AML-193 (cell line): ENCODE measurements at regions not wholly inside any gene's neighbourhood (a gene's known extent, or its start where the extent isn't known, plus 50 kb on each side); places are given as distances from the start of the nearest gene placed in this dataset.
"Not testable (repeated sequence)": the region's sequence is repeated elsewhere in the genome, so short reads cannot be mapped to it uniquely, and the experiment has no call there.

Experiments
- DNase-seq, 2 experiments: peaks; one replicate each; lab custom pipeline; 2025; lab: John Stamatoyannopoulos, UW

GRCh38 chr3:187540847-187541246, 129.3 kb downstream of the SST start:
- no peak for DNase-seq

DNA sequence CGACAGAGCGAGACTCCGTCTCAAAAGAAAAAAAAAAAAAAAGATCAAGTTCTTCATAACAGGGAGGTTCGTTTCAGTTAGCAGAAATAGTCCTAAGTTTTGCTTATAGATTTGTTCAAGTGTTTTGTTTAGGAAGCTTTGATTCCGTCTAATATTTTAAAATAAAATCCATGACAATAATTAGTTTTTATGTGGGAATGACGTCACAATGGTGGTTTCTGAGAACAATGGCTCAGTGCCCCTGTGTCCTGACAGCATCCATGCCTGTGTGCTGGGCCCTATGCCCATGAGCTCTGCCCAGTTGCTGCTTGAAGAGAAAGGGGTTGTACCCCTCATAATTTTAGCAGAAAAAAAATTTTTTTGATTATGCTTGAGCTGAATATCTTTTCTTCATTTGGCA, 134.0 kb downstream of the SST start:
- DNase-seq: no peak

DNA sequence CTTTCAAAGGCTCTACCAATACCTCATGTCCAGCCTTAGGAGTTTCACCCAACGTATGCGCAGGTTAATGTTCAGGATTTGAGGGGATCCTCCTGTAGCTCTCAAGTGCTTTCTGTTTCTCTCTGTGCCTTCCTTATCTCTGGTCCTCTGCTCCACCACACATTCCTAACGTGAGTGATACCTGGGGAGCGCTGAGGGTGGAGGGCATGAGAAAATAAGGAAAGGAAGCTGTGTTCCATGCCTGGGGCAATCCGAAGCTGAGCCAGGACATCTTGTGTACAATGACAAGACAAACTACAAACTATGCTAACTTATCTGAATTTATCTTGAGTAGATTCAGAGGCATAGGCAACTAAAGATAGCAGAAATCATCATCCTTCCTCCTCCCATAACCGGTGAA, 136.4 kb downstream of the SST start:
- DNase-seq: no peak

DNA sequence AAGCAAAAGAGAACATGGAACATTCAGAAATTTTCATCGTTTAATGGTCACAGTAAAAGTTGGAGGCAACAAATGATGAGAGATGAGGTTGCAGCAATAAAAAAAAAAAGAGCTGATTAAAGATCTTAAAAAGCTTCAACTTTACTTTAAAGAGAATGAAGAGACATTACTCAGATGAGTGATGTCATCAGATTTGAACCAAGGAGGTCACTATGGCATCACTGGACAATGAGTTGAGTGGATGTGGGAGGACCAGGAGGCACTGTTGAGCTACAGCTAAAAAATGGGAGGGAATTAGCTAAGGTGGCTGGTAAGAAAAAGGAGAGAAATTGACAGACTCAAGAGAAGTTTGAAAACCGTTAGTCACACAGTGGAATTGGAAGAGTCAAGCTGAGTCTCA, 138.4 kb downstream of the SST start:
- DNase-seq: no peak

DNA sequence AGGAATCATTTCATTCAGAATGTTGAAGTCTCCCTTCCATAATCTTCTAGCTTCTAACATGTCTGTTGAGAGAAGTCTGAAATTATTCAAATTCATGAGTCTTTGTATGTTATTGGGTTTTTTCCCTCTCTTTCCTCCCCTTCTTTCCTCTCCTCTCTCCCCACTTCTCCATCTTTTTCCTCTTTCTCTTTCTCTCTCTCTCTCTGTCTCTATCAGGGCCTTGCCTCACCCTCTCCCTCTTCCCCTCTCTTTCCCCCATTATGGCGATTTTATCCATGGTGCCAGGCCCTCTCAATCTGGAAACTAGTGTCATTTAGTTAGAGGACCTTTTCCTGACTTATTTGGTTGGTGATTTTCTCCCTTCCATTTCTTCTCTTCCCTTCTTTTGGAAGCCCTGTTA, 147.3 kb downstream of the SST start:
- DNase-seq: no peak

DNA sequence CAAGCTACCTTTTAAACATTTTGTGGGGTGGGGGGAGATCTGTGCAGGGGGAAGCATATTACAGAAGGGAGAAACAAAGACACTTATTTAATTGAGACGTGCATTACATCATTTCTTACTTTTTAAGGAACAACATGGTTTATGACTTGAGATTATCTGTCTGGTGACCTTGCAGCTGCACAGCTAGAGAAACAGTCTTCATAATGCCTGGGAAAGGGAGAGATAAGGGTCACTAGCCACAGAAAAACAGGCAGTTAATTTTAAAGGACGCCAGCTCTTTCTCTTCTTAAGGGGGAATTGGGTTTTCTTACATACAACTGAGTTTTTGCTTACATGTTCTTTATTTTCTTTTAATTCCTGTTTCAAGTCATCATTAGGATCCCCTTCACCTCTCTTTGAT, 147.9 kb downstream of the SST start:
- no peak for DNase-seq

- no peak for DNase-seq
Measured at GRCh38 chr3:187521546-187521945, 148.6 kb downstream of the SST start.

- DNase-seq: no peak
Measured at GRCh38 chr3:187520027-187520945, 149.9 kb downstream of the SST start.

GRCh38 chr3:187519428-187519890, 150.7 kb downstream of the SST start:
- no peak for DNase-seq

DNA sequence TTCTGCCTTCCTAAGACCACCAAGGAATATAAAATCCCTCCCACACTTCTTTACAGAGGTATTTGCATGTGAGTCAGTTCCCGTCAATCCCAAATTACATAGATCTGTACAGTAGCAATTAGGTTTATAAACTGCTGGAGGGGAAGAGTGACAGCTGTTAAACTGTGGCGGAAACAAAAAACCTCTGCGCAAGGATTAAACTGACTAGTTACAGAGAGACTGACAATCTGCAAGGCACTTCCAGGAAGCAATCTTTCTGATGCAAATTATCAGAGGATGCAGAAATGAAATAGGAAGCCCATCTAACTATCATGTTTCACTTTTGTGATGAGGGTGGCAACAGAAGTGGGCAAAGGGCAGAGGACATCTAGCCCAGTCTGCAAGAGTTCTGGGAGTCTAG, 150.4 kb downstream of the RTP4 start:
- no peak for DNase-seq

DNA sequence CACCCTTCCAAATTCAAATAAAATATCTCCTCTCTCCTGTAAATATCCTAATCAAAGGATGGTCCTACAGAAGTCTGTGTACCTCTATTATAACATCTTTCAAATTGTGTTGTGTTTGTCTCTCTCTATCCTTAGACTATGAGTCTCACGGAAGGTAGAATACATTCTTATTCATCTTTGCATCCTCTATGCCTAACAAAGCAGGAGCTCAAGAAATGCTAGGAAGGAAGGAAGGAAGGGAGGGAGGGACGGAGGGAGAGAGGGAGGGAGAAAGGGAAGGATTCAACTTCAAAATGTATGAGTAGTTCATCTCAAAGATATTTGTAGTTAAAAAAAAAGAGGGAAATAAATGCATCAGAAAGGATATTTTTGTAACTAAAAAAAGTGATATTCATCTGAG, 150.0 kb downstream of the RTP4 start:
- DNase-seq: no peak

- no peak for DNase-seq
Measured at GRCh38 chr3:187516446-187517185, 148.4 kb downstream of the RTP4 start.

GRCh38 chr3:187507905-187508304, 139.7 kb downstream of the RTP4 start:
- DNase-seq: no peak

DNA sequence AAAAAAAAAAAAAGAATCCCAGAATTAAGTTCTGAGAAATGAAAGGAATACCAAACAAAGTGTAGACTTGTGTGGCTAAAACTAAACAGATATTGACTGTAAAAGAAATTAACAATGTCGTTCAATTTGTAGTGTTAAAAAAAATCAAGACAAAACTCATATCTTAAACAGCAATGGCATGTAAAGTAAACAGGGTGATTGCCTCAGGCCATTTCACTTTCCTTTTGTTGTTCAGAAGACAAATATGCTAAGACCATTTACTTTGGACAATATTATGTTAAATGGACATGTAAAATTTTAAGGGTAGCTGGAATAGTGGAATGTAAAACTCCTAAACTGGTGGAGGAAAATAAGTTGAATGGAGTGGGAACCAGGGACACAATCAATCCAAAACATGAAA, 139.1 kb downstream of the RTP4 start:
- no peak for DNase-seq

- DNase-seq: no peak
Measured at GRCh38 chr3:187504435-187504834, 136.2 kb downstream of the RTP4 start.

- no peak for DNase-seq
Measured at GRCh38 chr3:187498211-187498724, 130.1 kb downstream of the RTP4 start.

GRCh38 chr3:187497052-187497451, 128.9 kb downstream of the RTP4 start:
- DNase-seq: no peak

DNA sequence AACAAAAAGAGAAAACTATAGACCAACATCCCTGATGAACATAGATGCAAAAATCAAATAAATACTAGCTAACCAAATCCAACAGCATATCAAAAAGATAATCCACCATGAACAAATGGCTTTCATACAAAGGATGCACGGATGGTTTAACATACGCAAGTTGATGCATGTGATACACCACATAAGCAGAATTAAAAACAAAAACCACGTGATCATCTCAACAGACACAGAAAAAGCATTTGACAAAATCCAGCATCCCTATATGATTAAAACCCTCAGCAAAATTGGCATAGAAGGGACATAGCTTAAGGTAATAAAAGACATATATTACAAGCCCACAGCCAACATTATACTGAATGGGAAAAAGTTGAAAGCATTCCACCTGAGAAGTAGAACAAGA, 125.9 kb downstream of the RTP4 start:
- not testable (repeated sequence) for DNase-seq

- DNase-seq: no peak
Measured at GRCh38 chr3:187491371-187491770, 123.2 kb downstream of the RTP4 start.

- no peak for DNase-seq
Measured at GRCh38 chr3:187490366-187490765, 122.2 kb downstream of the RTP4 start.

DNA sequence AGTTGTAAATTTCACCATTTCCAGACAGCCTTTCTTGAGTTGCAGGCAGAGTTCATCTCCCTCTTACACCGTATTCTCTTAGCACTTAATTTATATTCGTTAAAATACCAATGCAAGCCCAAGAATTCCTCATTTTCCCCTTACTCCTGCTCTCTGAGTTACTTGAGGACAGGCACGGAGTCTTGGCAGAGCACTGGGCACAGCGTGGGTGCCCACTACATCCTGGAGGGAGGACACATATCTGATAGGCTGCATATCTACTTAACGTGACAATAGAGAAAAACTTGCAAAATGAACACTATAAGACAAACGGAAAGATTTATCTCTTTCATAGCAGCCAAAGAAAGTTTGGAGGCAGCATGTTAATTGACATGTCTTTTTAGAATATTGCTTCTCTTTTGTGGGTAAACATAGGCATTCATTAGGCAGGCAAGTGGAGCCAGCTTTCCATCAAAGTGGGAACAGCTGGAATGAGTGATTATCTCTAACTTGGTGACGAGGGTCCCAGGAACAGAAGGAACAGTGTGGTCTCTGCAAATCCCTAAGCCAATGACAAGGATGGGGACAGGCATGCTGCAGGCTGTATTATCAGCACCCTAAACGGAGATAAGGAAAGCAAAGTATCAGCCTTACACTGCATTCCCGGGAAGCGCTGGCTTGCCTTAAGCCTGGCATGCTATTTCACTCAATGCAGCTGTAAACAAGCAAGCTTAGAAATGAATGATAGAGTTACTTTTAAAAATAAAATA, 116.5 kb downstream of the RTP4 start:
- no peak for DNase-seq

GRCh38 chr3:187481426-187481825, 113.2 kb downstream of the RTP4 start:
- no peak for DNase-seq
